Activated CD4-positive, alpha-beta T cell treated with anti-CD3 and anti-CD28 coated beads, Interleukin-2, amount 50 U/mL, for 16 hours (primary cell): ENCODE measurements at regions not wholly inside any gene's neighbourhood (a gene's known extent, or its start where the extent isn't known, plus 50 kb on each side); places are given as distances from the start of the nearest gene placed in this dataset.
A peak's percentile ranks its signal among the peaks of the same experiment; 100 is the strongest.

ENCODE experiments used
- DNase-seq: peaks from one replicate; pipeline ENCODE4 v3.0.0-alpha.2; 2020

- no peak for DNase-seq
These were observed 186.5 kb downstream of the KLF13 start for GRCh38 chr15:31513178-31513577.

DNA sequence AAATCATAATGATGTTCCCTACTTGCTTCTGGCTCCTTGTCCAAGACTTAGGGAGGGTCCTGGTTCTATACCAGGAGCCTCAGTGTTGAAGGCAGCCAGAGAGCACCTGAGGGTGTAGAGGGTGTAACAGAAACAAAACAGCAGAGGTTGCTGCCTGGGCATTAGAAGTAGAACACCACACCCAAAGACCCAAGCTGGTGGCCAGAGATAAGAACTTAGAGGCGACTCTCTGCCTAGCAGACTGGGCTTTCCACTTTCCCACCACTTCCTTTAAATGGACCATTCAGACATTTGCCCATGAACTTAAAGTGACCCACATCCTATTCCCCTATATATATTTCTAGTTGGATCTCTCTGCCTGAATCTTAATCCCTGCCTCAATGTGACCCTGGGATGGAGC, 189.8 kb downstream of the KLF13 start:
- DNase-seq, result no peak

DNA sequence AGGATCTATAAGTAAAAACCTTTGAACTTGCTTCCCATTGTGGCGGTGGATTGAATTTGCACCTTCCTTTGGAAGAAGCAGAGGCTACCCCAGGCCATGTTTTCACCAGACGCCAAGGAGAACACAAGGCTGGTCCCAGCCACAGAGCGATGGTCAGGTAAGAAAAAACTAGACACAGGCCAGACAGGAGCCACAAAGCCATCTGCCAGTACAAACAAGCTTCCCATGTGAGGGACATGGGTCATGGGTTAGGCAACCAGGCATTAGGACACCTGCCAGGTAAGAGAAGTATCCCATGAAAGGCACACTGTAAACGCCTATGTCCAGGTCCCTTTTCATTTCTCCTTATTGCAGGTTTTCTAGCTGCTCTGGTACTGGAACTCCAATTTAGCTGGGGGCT, 190.2 kb downstream of the KLF13 start:
- no peak for DNase-seq

- no peak for DNase-seq
These were observed 191.1 kb downstream of the KLF13 start for GRCh38 chr15:31517711-31518110.

- no peak for DNase-seq
These were observed 195.4 kb downstream of the KLF13 start for GRCh38 chr15:31522028-31522427.

- DNase-seq, result no peak
These were observed 196.5 kb downstream of the KLF13 start for GRCh38 chr15:31523027-31523654.

- DNase-seq, result no peak
These were observed 197.0 kb downstream of the KLF13 start for GRCh38 chr15:31523655-31524049.

DNA sequence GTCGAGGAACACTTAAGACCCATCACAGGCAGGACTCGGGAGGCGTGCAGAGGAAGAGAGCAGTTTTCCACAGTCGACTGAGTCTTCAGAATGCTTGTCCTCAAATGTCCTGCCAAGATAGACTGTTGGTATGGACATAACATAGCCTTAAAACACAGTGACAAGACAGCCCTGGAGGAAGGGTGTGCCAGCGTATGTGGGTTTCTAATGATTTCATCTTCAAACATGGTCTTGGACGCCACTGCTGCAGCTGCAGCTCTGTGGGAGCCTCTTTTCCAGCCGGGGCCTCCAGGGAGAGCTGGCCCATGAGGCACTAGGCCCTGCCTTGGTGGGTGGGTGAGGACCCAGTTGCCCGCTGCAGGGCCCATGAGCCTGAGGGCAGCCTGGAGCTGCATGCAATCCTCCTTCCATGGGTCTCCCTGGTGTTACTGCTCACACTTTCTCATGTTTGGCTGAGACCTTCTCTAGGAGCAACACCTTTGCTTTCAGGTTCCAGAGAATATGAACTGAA, 198.6 kb downstream of the KLF13 start:
- no peak for DNase-seq

GRCh38 chr15:31525988-31526665, 199.5 kb downstream of the KLF13 start:
- no peak for DNase-seq

GRCh38 chr15:31526916-31527690, 200.5 kb downstream of the KLF13 start:
- DNase-seq, result no peak

- DNase-seq, result no peak
These were observed 202.2 kb downstream of the KLF13 start for GRCh38 chr15:31528846-31529245.

DNA sequence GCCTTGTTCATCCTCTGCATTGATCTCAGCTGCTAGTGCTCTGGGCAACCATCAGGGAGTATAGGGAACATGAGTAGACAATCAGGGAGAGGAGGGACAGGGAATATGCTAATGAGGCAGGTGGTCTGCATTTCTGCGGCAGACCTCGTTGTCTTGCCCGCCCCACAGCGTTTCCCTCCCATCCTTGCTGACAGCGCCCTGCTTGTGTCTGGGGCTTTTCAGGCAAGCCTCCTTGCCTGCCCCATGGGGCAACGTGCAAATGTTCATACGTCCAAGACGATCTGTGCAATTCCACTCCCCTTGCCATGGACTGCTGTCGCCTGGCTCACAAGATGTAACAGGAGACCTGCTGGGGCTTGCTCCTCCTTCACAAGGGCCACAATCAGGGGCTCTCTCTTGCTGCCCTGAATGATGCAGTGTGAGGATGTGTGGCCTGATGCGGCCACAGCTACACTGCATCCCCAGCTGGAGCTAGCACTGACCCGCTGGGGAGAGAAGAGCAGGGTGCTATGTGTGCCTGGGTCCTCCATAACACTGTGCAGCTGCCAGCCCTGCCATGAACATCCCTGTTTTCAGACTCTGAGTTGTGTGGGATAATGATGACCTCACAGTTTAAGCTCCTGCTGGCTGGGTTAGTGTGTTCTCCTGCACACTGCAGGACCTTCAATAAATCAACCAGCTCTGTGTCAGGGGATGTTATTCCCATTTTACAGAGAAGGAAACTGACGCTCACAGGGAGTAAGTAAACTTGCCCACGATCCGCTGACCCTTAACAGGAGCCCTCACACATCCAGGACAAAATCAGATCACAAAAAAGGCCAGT, 211.3 kb downstream of the KLF13 start:
- no peak for DNase-seq

DNA sequence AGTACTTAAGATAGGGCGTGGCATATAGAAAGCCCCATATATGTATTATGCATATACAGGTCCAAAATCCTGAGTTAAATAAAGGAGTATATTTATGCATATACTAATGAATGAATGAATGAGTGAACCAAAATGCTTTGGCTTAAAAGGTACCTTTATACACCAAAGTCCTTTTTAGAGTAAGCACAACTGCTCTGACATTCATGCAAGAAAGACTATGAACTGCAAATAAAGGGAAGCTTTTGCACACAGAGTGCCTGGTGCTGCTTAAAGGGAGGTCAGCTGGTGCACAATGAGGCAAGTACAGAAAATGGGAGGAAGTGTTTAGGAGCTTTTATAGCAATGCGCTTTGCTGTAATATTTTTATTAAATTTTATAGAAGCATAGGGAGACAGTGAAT, 214.0 kb downstream of the KLF13 start:
- DNase-seq, result no peak

- DNase-seq, result no peak
These were observed 217.7 kb downstream of the KLF13 start for GRCh38 chr15:31544361-31544760.

DNA sequence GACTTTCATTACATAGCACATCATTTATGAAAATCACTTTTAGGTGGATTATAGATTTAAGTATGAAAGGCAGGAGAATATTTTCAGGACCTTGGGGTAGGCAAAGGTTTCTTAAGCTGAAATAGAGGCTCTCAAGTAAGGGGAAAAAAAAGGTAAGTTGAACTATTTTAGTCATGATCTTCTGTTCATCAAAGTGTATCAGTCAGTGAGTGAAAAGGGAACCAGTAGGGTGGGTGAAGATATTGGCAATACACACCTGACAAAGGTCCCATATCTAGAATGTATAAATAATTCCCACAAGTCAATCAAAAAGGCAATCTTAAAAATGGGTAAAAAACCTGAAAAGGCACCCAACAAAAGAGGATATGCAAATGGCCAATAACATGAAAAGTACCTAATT, 218.6 kb downstream of the KLF13 start:
- DNase-seq, result no peak

DNA sequence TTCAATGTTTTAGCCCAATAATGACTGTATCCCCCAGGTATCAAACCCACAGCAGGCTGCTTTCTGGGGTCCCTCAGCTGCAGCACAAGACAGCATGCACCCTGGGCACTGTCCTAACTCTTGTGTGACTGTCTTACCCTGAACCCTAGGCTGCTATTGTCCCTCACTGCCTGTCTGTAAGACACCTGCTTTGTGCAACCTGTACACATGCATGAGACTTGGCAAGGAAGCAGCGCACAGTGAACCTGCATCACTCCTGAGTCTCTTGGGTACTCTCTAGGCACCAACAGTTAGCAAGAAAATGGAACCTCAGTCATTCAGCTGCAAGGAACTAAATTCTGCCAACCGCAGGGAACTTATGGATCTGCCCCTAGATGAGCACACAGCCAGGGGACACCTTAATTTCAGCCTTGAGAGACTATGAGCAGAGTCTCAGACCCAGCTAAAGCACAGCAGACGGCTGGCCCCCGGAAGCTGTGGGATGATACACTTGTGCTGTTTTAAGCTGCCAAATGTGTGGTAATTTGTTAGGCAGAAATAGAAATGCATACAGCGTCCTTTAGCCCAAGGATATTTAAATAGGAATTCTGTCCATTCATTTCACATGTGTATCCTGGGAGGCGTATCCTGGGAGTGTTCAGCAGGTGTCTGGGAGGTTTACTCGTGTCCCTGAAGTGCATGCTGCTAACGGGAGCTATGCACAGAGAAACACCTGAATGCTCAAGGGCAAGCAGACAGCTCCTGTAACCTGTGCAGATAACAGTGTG, 223.8 kb downstream of the KLF13 start:
- DNase-seq, result no peak

DNA sequence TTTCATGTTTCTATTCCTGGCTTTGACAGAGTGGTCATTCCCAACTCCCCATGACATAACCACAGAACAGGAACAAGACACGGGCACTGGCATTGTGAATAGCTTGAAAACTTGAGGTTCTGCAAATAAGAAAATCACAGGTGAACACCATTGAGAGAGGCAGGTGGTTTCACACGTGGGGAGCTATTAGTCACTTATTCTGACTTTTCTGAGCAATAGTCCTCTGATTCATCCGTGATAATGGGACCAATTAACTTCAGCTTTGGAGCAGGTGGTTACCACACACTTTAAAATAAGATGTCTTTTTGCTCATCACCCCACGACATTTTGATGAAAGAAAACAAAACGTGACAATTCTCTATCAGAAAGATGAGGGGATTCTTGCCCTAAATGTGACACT, 224.7 kb downstream of the KLF13 start:
- peak; percentile 1 for DNase-seq

GRCh38 chr15:31552482-31553099, 226.0 kb downstream of the KLF13 start:
- DNase-seq, result no peak

- DNase-seq, result no peak
These were observed 227.6 kb downstream of the KLF13 start for GRCh38 chr15:31554261-31554660.

DNA sequence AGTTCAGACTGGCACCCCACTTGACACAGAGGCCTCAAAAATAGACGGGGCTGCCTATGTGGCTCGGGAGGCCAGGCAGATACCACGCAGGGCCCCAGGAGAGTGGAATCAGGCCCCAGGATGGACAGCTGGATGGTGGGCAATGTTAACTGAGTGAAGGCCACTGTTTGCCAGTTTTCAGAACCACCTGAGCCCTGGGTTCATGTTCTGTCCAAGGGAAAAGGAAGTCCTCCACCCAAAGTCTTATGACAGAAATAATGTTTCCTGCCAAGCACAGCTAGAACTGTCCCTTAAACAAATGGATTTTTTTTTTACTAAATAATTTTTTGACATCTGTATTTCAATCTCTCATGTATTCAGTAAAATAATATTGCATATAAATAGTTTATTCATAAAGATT, 228.4 kb downstream of the KLF13 start:
- DNase-seq, result no peak

DNA sequence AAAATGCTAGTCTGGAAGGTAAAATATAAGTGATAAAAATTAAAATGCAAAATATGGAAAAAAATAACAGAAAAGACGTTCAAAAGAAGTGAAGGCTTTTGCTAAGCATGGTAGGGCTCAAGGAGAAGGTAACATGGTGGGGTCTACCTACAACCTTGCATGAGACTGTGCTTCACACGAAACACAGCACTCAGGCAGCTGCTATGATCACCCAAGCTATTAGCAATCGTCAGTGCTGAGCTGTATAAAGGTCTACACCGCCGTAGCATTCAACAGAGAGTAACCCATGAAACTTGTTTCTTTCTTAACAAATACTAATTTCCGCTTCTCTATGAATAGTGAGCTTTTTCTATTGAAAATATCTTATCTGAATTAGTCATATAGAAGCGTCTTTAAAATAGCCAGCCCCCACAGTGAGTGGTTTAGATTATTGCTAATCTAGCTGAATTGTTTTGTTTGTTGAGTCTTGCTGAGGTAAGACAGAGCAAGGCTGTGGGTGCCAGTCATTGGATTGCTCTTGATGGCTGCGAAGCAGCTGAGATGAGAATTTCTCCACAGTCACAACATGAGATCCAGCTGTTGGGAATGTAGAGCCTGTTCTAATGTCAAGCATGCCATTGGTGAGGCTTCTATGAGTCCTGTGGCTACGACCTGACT, 230.0 kb downstream of the KLF13 start:
- no peak for DNase-seq
